GM13977 (cell line): ENCODE measurements at regions not wholly inside any gene's neighbourhood (a gene's known extent, or its start where the extent isn't known, plus 50 kb on each side); places are given as distances from the start of the nearest gene placed in this dataset.

Experiments used
- DNase-seq: peaks from one replicate; pipeline ENCODE4 v3.0.0; 2012; ENCODE audit warnings: low spot score
- CTCF ChIP-seq: IDR thresholded peaks from 2 replicates; pipeline ENCODE4 v1.5.1; 2012; ENCODE audit warnings: mild to moderate bottlenecking, control low read depth; ENCODE audit not compliant: insufficient read depth; ENCODE audit errors: extremely low read depth, missing control alignments
- in situ Hi-C: fragments of 300-500 bp; cut with MboI; formaldehyde crosslinking; loops from one replicate; pipeline ENCODE4 v1.12.0; 2022; ENCODE audit warnings: low sequenced_read_pairs, low pct_unique_long_range_greater_than_20kb, mixed read lengths, inconsistent platforms; ENCODE audit not compliant: unreplicated experiment

GRCh38 chr15:98561169-98561941 lies 87.0 kb upstream of the IGF1R start:
- no peak for DNase-seq
- TF ChIP-seq CTCF = no peak
- in situ Hi-C loops = no loop called here

- in situ Hi-C loops = no loop called here
- no peak for DNase-seq
- no peak for TF ChIP-seq CTCF
Observed at GRCh38 chr15:98562331-98562937, 85.9 kb upstream of the IGF1R start.

- in situ Hi-C loops = no loop called here
- no peak for DNase-seq
- no peak for TF ChIP-seq CTCF
Observed at GRCh38 chr15:98565566-98565965, 82.8 kb upstream of the IGF1R start.

- in situ Hi-C loops = no loop called here
- DNase-seq = no peak
- TF ChIP-seq CTCF = no peak
Observed at GRCh38 chr15:98567951-98568350, 80.4 kb upstream of the IGF1R start.

GRCh38 chr15:98568382-98569017 lies 79.8 kb upstream of the IGF1R start:
- in situ Hi-C loops = no loop called here
- no peak for DNase-seq
- no peak for TF ChIP-seq CTCF

- in situ Hi-C loops = no loop called here
- no peak for DNase-seq
- no peak for TF ChIP-seq CTCF
Observed at GRCh38 chr15:98570119-98570518, 78.2 kb upstream of the IGF1R start.
